ENCODE measurements at regions not wholly inside any gene's neighbourhood (a gene's known extent, or its start where the extent isn't known, plus 50 kb on each side); places are given as distances from the start of the nearest gene placed in this dataset.
"Not testable (repeated sequence)": the region's sequence is repeated elsewhere in the genome, so short reads cannot be mapped to it uniquely, and the experiment has no call there.

- H3K9me3 ChIP-seq: no peaks in the 10 kb centered on the region
- DNase-seq (ENCODE audit: low spot score in 2 of 2): no peak
- no peaks in the 10 kb centered on the region for H3K36me3 ChIP-seq
- TF ChIP-seq POLR2AphosphoS5 (IDR thresholded peaks at IDR 0.05) (no peak), POLR2A (IDR thresholded peaks at IDR 0.05) (no peak), CTCF (IDR thresholded peaks at IDR 0.05) (no peak)
- no peak overlapping the region for H3K4me3 ChIP-seq
- H3K27me3 ChIP-seq: no peaks in the 10 kb centered on the region
- H3K4me1 ChIP-seq: no peaks in the 10 kb centered on the region
- no peak overlapping the region for H3K27ac ChIP-seq
- intact Hi-C loops (cut with DNase I; ENCODE audit: low total_unique reads): loop anchor here (5.0 kb wide), 1 partner anchor 1041 kb away; no protein-coding TSS in a partner anchor
These were observed 50.1 kb upstream of the DKK3 start for GRCh38 chr11:12058425-12059115.

- intact Hi-C loops (cut with DNase I; ENCODE audit: low total_unique reads): loop anchor here (5.0 kb wide), 1 partner anchor 1042 kb away; no protein-coding TSS in a partner anchor
- H3K4me3 ChIP-seq; H3K27ac ChIP-seq; H3K4me1 ChIP-seq; H3K9me3 ChIP-seq; DNase-seq (ENCODE audit: low spot score in 2 of 2); H3K36me3 ChIP-seq; H3K27me3 ChIP-seq: not testable (repeated sequence)
These were observed 50.7 kb upstream of the DKK3 start for GRCh38 chr11:12059144-12059543.

- Histone ChIP-seq H3K27ac (no peak overlapping the region), H3K9me3 (no peaks in the 10 kb centered on the region), H3K4me1 (no peaks in the 10 kb centered on the region), H3K36me3 (no peaks in the 10 kb centered on the region), H3K27me3 (no peaks in the 10 kb centered on the region), H3K4me3 (no peak overlapping the region)
- intact Hi-C loops (cut with DNase I; ENCODE audit: low total_unique reads): no loop called here
- no peak for DNase-seq (ENCODE audit: low spot score in 2 of 2)
- TF ChIP-seq POLR2A (IDR thresholded peaks at IDR 0.05) (no peak), CTCF (IDR thresholded peaks at IDR 0.05) (no peak), POLR2AphosphoS5 (IDR thresholded peaks at IDR 0.05) (no peak)
These were observed 49.9 kb upstream of the MICAL2 start for GRCh38 chr11:12060385-12060985.
